Esophagus muscularis mucosa (tissue), 4 donors: ENCODE measurements at regions not wholly inside any gene's neighbourhood (a gene's known extent, or its start where the extent isn't known, plus 50 kb on each side); places are given as distances from the start of the nearest gene placed in this dataset.

Experiments
- CTCF ChIP-seq, 3 experiments: fragments of 200-600 bp in 2 of 3; fragments of 450-650 bp in 1 of 3; sonication (generic) in 2 of 3; IDR thresholded peaks; one replicate each; pipeline ENCODE4 v1.5.1; 2017 to 2019; ENCODE audit warnings: antibody characterized with exemption in 3 of 3, mild to moderate bottlenecking in 2 of 3, moderate library complexity in 1 of 3
- EP300 ChIP-seq: sonication (generic); formaldehyde crosslinking; IDR thresholded peaks from one replicate; pipeline ENCODE4 v1.6.1; 2017; ENCODE audit warnings: antibody characterized with exemption
- POLR2A ChIP-seq: fragments of 450-650 bp; IDR thresholded peaks from one replicate; pipeline ENCODE4 v1.6.1; 2017; ENCODE audit warnings: antibody characterized with exemption, moderate library complexity, mild to moderate bottlenecking, low read depth

GRCh38 chr22:47245786-47246185 is 483.3 kb downstream of the TBC1D22A start:
- TF ChIP-seq CTCF (IDR thresholded peaks at IDR 0.05) (no peak), POLR2A (no peak), EP300 (no peak)
